ENCODE measurements at regions not wholly inside any gene's neighbourhood (a gene's known extent, or its start where the extent isn't known, plus 50 kb on each side); places are given as distances from the start of the nearest gene placed in this dataset.

DNA sequence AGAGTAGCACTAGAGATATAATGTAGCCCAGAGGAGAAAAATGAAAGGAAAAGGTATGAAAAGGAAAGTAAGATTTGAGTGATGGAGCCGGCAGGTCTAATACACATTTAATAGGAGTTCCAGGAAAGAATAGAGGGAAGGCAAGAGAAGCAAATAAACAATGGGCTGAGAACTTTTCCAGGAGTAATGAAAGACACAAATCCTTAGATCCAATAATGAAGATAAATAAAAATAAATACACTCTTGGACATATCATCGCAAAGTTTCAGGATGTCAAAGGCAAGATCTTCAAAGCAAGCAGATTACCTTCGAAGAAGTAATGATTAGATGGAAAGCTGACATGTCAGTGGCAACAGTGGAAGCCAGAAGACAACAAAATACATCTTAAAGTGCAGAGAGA is 102.0 kb upstream of the YWHAQ start:
- no peak for TF ChIP-seq POLR2A (IDR thresholded peaks at IDR 0.05)
- TF ChIP-seq, protein P1, sequence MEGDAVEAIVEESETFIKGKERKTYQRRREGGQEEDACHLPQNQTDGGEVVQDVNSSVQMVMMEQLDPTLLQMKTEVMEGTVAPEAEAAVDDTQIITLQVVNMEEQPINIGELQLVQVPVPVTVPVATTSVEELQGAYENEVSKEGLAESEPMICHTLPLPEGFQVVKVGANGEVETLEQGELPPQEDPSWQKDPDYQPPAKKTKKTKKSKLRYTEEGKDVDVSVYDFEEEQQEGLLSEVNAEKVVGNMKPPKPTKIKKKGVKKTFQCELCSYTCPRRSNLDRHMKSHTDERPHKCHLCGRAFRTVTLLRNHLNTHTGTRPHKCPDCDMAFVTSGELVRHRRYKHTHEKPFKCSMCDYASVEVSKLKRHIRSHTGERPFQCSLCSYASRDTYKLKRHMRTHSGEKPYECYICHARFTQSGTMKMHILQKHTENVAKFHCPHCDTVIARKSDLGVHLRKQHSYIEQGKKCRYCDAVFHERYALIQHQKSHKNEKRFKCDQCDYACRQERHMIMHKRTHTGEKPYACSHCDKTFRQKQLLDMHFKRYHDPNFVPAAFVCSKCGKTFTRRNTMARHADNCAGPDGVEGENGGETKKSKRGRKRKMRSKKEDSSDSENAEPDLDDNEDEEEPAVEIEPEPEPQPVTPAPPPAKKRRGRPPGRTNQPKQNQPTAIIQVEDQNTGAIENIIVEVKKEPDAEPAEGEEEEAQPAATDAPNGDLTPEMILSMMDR (IDR thresholded peaks at IDR 0.05) = no peak
- no peak for TF ChIP-seq POLR2AphosphoS5 (IDR thresholded peaks at IDR 0.05)

Measured in gastroesophageal sphincter (tissue), 3 donors.